ENCODE measurements at regions not wholly inside any gene's neighbourhood (a gene's known extent, or its start where the extent isn't known, plus 50 kb on each side); places are given as distances from the start of the nearest gene placed in this dataset.
"Not testable (repeated sequence)": the region's sequence is repeated elsewhere in the genome, so short reads cannot be mapped to it uniquely, and the experiment has no call there.

GRCh38 chr5:117131048-117131679 is 556.5 kb upstream of the SEMA6A start:
- Mint-ChIP-seq H3K27ac (no peak overlapping the region), H3K4me3 (no peak overlapping the region), H3K9me3 (peaks cover 14% of the 10 kb centered on the region), H3K4me1 (peaks cover 13% of the 10 kb centered on the region; the same call in 1 of the 2 replicates), H3K36me3 (peaks cover 12% of the 10 kb centered on the region), H3K27me3 (ENCODE audit: low read depth) (no peaks in the 10 kb centered on the region)
- no peak for ATAC-seq
- CTCF ChIA-PET: no interaction called here
- DNase-seq (ENCODE audit: low spot score): no peak
- TF ChIP-seq FOXP4 (CRISPR knock-in tag; IDR thresholded peaks at IDR 0.05): no peak
- no peak for TF ChIP-seq GTF2I (CRISPR knock-in tag; conservative IDR thresholded peaks at IDR 0.05)
- no peak for TF ChIP-seq JUN (CRISPR knock-in tag; IDR thresholded peaks at IDR 0.05)
- no peak for TF ChIP-seq CREM (CRISPR knock-in tag; IDR thresholded peaks at IDR 0.05)
- TF ChIP-seq ZNF138 (CRISPR knock-in tag; conservative IDR thresholded peaks at IDR 0.05): no peak
- TF ChIP-seq PRDM15 (CRISPR knock-in tag; IDR thresholded peaks at IDR 0.05): no peak
- no peak for TF ChIP-seq ZNF263 (CRISPR knock-in tag; IDR thresholded peaks at IDR 0.05; ENCODE audit: low read depth)
- TF ChIP-seq CTCF (IDR thresholded peaks at IDR 0.05): no peak
- no peak for TF ChIP-seq FOXP1 (CRISPR knock-in tag; IDR thresholded peaks at IDR 0.05; ENCODE audit: borderline replicate concordance)
- no peak for TF ChIP-seq NR3C1 (CRISPR knock-in tag; conservative IDR thresholded peaks at IDR 0.05; ENCODE audit: low read depth)
- TF ChIP-seq RORB (CRISPR knock-in tag; IDR thresholded peaks at IDR 0.05): no peak
- no peak for TF ChIP-seq MAX (CRISPR knock-in tag; IDR thresholded peaks at IDR 0.05)
- TF ChIP-seq ZMAT4 (CRISPR knock-in tag; IDR thresholded peaks at IDR 0.05): no peak
- TF ChIP-seq CBFB (CRISPR knock-in tag; IDR thresholded peaks at IDR 0.05; ENCODE audit: low read depth): no peak
- no peak for TF ChIP-seq SP1 (CRISPR knock-in tag; conservative IDR thresholded peaks at IDR 0.05)
- TF ChIP-seq OVOL2 (CRISPR knock-in tag; IDR thresholded peaks at IDR 0.05; ENCODE audit: borderline replicate concordance): no peak
- no peak for TF ChIP-seq TP53 (CRISPR knock-in tag; IDR thresholded peaks at IDR 0.05)
- POLR2A ChIA-PET: no interaction called here

GRCh38 chr5:117118499-117118898 is 543.9 kb upstream of the SEMA6A start:
- peaks cover 24% of the 10 kb centered on the region for H3K36me3 Mint-ChIP-seq
- no peak overlapping the region for H3K4me3 Mint-ChIP-seq
- ChIA-PET CTCF (no interaction called here), POLR2A (no interaction called here)
- ATAC-seq: no peak
- TF ChIP-seq ATF2 (CRISPR knock-in tag; IDR thresholded peaks at IDR 0.05; ENCODE audit: borderline replicate concordance, low read depth) (no peak), ZNF138 (CRISPR knock-in tag; conservative IDR thresholded peaks at IDR 0.05) (no peak), HMGA2 (CRISPR knock-in tag; IDR thresholded peaks at IDR 0.05) (no peak), KAT7 (CRISPR knock-in tag; IDR thresholded peaks at IDR 0.05; ENCODE audit: borderline replicate concordance) (no peak)
- peaks cover 8% of the 10 kb centered on the region; the same call in 1 of the 2 replicates for H3K27me3 Mint-ChIP-seq (ENCODE audit: low read depth)
- peaks cover 36% of the 10 kb centered on the region for H3K9me3 Mint-ChIP-seq
- peaks cover 3% of the 10 kb centered on the region; the same call in 1 of the 2 replicates for H3K4me1 Mint-ChIP-seq
- no peak overlapping the region for H3K27ac Mint-ChIP-seq
- no peak for DNase-seq (ENCODE audit: low spot score)

GRCh38 chr5:117117314-117117713 is 542.7 kb upstream of the SEMA6A start:
- H3K4me1 Mint-ChIP-seq; POLR2A ChIA-PET; DNase-seq (ENCODE audit: low spot score); CTCF ChIA-PET; H3K4me3 Mint-ChIP-seq; H3K27ac Mint-ChIP-seq; ATAC-seq: not testable (repeated sequence)
- peaks cover 10% of the 10 kb centered on the region for H3K27me3 Mint-ChIP-seq (ENCODE audit: low read depth)
- H3K36me3 Mint-ChIP-seq: peaks cover 29% of the 10 kb centered on the region
- H3K9me3 Mint-ChIP-seq: peaks cover 43% of the 10 kb centered on the region
